ENCODE measurements at regions not wholly inside any gene's neighbourhood (a gene's known extent, or its start where the extent isn't known, plus 50 kb on each side); places are given as distances from the start of the nearest gene placed in this dataset.
A peak's percentile ranks its signal among the peaks of the same experiment; 100 is the strongest.

- no peak overlapping the region for H3K4me3 ChIP-seq
- no peak for DNase-seq
- no peak overlapping the region for H3K27ac ChIP-seq (ENCODE audit: low read depth in 1 of 2, low read length in 1 of 2)
- no peak for ATAC-seq (ENCODE audit: insufficient read depth, low FRiP score)
- no peaks in the 10 kb centered on the region for H3K36me3 ChIP-seq (ENCODE audit: control insufficient read depth in 4 of 4, insufficient read depth in 4 of 4, low read length in 4 of 4)
- no peaks in the 10 kb centered on the region for H3K27me3 ChIP-seq (ENCODE audit: control insufficient read depth in 3 of 3, insufficient read depth in 3 of 3, low read length in 2 of 3)
- 92 to 93% methylated on average over 9 of the region's 9 CpGs for WGBS, 2 donors
- H3K9me3 ChIP-seq (ENCODE audit: control insufficient read depth in 4 of 4, insufficient read depth in 3 of 4, low read length in 3 of 4): no peaks in the 10 kb centered on the region
- TF ChIP-seq CTCF (IDR thresholded peaks at IDR 0.05; ENCODE audit: control extremely low read depth, extremely low read depth): no peak
- H3K4me1 ChIP-seq (ENCODE audit: control insufficient read depth in 5 of 5, insufficient read depth in 5 of 5, low read length in 5 of 5): peaks cover 0 to 11% (median 0%) of the 10 kb centered on the region in 5 donors
- no peak overlapping the region for H3K9ac ChIP-seq (ENCODE audit: insufficient read depth in 1 of 2, low read length in 2 of 2)
Measured at GRCh38 chr10:78333362-78334143, 299.9 kb downstream of the RPS24 start.

GRCh38 chr10:78335371-78335690, 301.7 kb downstream of the RPS24 start:
- Histone ChIP-seq H3K36me3 (ENCODE audit: control insufficient read depth in 4 of 4, insufficient read depth in 4 of 4, low read length in 4 of 4) (no peaks in the 10 kb centered on the region), H3K27ac (ENCODE audit: low read depth in 1 of 2, low read length in 1 of 2) (peak overlapping the region in 1 of 2 donors; percentile 1), H3K9me3 (ENCODE audit: control insufficient read depth in 4 of 4, insufficient read depth in 3 of 4, low read length in 3 of 4) (no peaks in the 10 kb centered on the region), H3K4me1 (ENCODE audit: control insufficient read depth in 5 of 5, insufficient read depth in 5 of 5, low read length in 5 of 5) (peaks cover 0 to 17% (median 8%) of the 10 kb centered on the region in 5 donors), H3K4me3 (no peak overlapping the region), H3K9ac (ENCODE audit: insufficient read depth in 1 of 2, low read length in 2 of 2) (no peak overlapping the region), H3K27me3 (ENCODE audit: control insufficient read depth in 3 of 3, insufficient read depth in 3 of 3, low read length in 2 of 3) (no peaks in the 10 kb centered on the region)
- ATAC-seq (ENCODE audit: insufficient read depth, low FRiP score): no peak
- WGBS, 2 donors: 66 to 83% methylated on average over 1 of the region's 1 CpG
- TF ChIP-seq CTCF (IDR thresholded peaks at IDR 0.05; ENCODE audit: control extremely low read depth, extremely low read depth): no peak
- no peak for DNase-seq

GRCh38 chr10:78335691-78336401, 302.2 kb downstream of the RPS24 start:
- no peak for DNase-seq
- Histone ChIP-seq H3K36me3 (ENCODE audit: control insufficient read depth in 4 of 4, insufficient read depth in 4 of 4, low read length in 4 of 4) (no peaks in the 10 kb centered on the region), H3K4me3 (no peak overlapping the region), H3K27me3 (ENCODE audit: control insufficient read depth in 3 of 3, insufficient read depth in 3 of 3, low read length in 2 of 3) (no peaks in the 10 kb centered on the region), H3K4me1 (ENCODE audit: control insufficient read depth in 5 of 5, insufficient read depth in 5 of 5, low read length in 5 of 5) (peaks cover 0 to 17% (median 8%) of the 10 kb centered on the region in 5 donors), H3K9ac (ENCODE audit: insufficient read depth in 1 of 2, low read length in 2 of 2) (no peak overlapping the region), H3K27ac (ENCODE audit: low read depth in 1 of 2, low read length in 1 of 2) (peak overlapping the region in 1 of 2 donors; percentile 1), H3K9me3 (ENCODE audit: control insufficient read depth in 4 of 4, insufficient read depth in 3 of 4, low read length in 3 of 4) (no peaks in the 10 kb centered on the region)
- 66 to 89% methylated on average over 5 of the region's 5 CpGs for WGBS, 2 donors
- ATAC-seq (ENCODE audit: insufficient read depth, low FRiP score): no peak
- no peak for TF ChIP-seq CTCF (IDR thresholded peaks at IDR 0.05; ENCODE audit: control extremely low read depth, extremely low read depth)

Measured in lung (tissue), 11 donors.